HCEC 1CT (cell line): ENCODE measurements at regions not wholly inside any gene's neighbourhood (a gene's known extent, or its start where the extent isn't known, plus 50 kb on each side); places are given as distances from the start of the nearest gene placed in this dataset.
"Not testable (repeated sequence)": the region's sequence is repeated elsewhere in the genome, so short reads cannot be mapped to it uniquely, and the experiment has no call there.

Experiments
- DNase-seq: peaks from one replicate; pipeline ENCODE4 v3.0.0-alpha.2; 2017

GRCh38 chr4:3867403-3868100, 101.4 kb downstream of the ADRA2C start:
- no peak for DNase-seq

- no peak for DNase-seq
Observed at GRCh38 chr4:3868211-3869173, 102.3 kb downstream of the ADRA2C start.

GRCh38 chr4:3869174-3869572, 103.0 kb downstream of the ADRA2C start:
- no peak for DNase-seq

GRCh38 chr4:3869661-3870566, 103.7 kb downstream of the ADRA2C start:
- DNase-seq: no peak

GRCh38 chr4:3870567-3870962, 104.4 kb downstream of the ADRA2C start:
- DNase-seq: no peak

GRCh38 chr4:3871181-3871852, 105.1 kb downstream of the ADRA2C start:
- DNase-seq: no peak

GRCh38 chr4:3871881-3872833, 106.0 kb downstream of the ADRA2C start:
- no peak for DNase-seq

GRCh38 chr4:3872834-3873313, 106.7 kb downstream of the ADRA2C start:
- no peak for DNase-seq

GRCh38 chr4:3873408-3874027, 107.3 kb downstream of the ADRA2C start:
- no peak for DNase-seq

- DNase-seq: no peak
Observed at GRCh38 chr4:3874028-3874415, 107.8 kb downstream of the ADRA2C start.

GRCh38 chr4:3874525-3875110, 108.4 kb downstream of the ADRA2C start:
- no peak for DNase-seq

- DNase-seq: no peak
Observed at GRCh38 chr4:3875466-3875865, 109.3 kb downstream of the ADRA2C start.

- not testable (repeated sequence) for DNase-seq
Observed at GRCh38 chr4:3876057-3876845, 110.1 kb downstream of the ADRA2C start.

- DNase-seq: peak; percentile 25
Observed at GRCh38 chr4:3877236-3877635, 111.1 kb downstream of the ADRA2C start.

- no peak for DNase-seq
Observed at GRCh38 chr4:3877868-3878267, 111.7 kb downstream of the ADRA2C start.

GRCh38 chr4:3878678-3879077, 112.5 kb downstream of the ADRA2C start:
- DNase-seq: no peak

- DNase-seq: no peak
Observed at GRCh38 chr4:3879681-3880614, 113.8 kb downstream of the ADRA2C start.

- DNase-seq: peak; percentile 24
Observed at GRCh38 chr4:3880615-3881120, 114.5 kb downstream of the ADRA2C start.
